ENCODE measurements at regions not wholly inside any gene's neighbourhood (a gene's known extent, or its start where the extent isn't known, plus 50 kb on each side); places are given as distances from the start of the nearest gene placed in this dataset.

GRCh38 chr9:6149315-6149714, 66.3 kb upstream of the IL33 start:
- Mint-ChIP-seq H3K27ac (no peak overlapping the region), H3K4me1 (peaks cover 14% of the 10 kb centered on the region)

GRCh38 chr9:6147846-6148245, 67.8 kb upstream of the IL33 start:
- Histone ChIP-seq H3K4me3 (no peak overlapping the region), H3K36me3 (ENCODE audit: insufficient read depth) (no peaks in the 10 kb centered on the region), H3F3A (replicated peaks; ENCODE audit: low read depth) (no peaks in the 10 kb centered on the region), H4K20me1 (replicated peaks; ENCODE audit: insufficient read depth) (no peaks in the 10 kb centered on the region), H3K27ac (ENCODE audit: low read depth) (no peak overlapping the region), H3K27me3 (ENCODE audit: insufficient read depth) (no peaks in the 10 kb centered on the region), H3K4me1 (ENCODE audit: insufficient read depth) (peaks cover 5% of the 10 kb centered on the region), H3K9me2 (ENCODE audit: insufficient read depth) (peaks cover 14% of the 10 kb centered on the region; the same call in 1 of the 2 replicates), H3K79me2 (replicated peaks; ENCODE audit: insufficient read depth) (no peaks in the 10 kb centered on the region), H3K4me2 (no peak overlapping the region), H2AFZ (no peak overlapping the region; the same call in 1 of the 2 replicates)
- H3K27me3 Mint-ChIP-seq (ENCODE audit: insufficient read depth, low read depth, poor library complexity): no peaks in the 10 kb centered on the region
- no peak for DNase-seq (ENCODE audit: low spot score)
- no peak overlapping the region for H3K4me3 Mint-ChIP-seq
- no peak overlapping the region for H3K27ac Mint-ChIP-seq
- ATAC-seq: no peak
- no peaks in the 10 kb centered on the region for H3K36me3 Mint-ChIP-seq (ENCODE audit: low read depth)
- 0 out of 3 replicates have a peak, but pooled peaks cover 6% of the 10 kb centered on the region for H3K9me3 Mint-ChIP-seq
- H3K4me1 Mint-ChIP-seq: peaks cover 8% of the 10 kb centered on the region
- TF ChIP-seq JUNB (IDR thresholded peaks at IDR 0.05; ENCODE audit: unreplicated experiment) (no peak), ZNF114 (CRISPR knock-in tag; IDR thresholded peaks at IDR 0.05) (no peak), ZNF462 (CRISPR knock-in tag; IDR thresholded peaks at IDR 0.05) (no peak), STAT1 (IDR thresholded peaks at IDR 0.05; ENCODE audit: unreplicated experiment) (no peak)

More at GRCh38 chr9:6149315-6149714, 66.3 kb upstream of the IL33 start:
- no peak for DNase-seq (ENCODE audit: low spot score)
- Histone ChIP-seq H3K4me1 (ENCODE audit: insufficient read depth) (peaks cover 11% of the 10 kb centered on the region), H3K9me2 (ENCODE audit: insufficient read depth) (peaks cover 14% of the 10 kb centered on the region; the same call in 1 of the 2 replicates), H4K20me1 (replicated peaks; ENCODE audit: insufficient read depth) (no peaks in the 10 kb centered on the region), H3K27me3 (ENCODE audit: insufficient read depth) (no peaks in the 10 kb centered on the region), H3K27ac (ENCODE audit: low read depth) (no peak overlapping the region), H3K36me3 (ENCODE audit: insufficient read depth) (no peaks in the 10 kb centered on the region), H3K4me3 (no peak overlapping the region), H3K4me2 (no peak overlapping the region), H2AFZ (peak overlapping the region; percentile 58), H3K79me2 (replicated peaks; ENCODE audit: insufficient read depth) (no peaks in the 10 kb centered on the region), H3F3A (replicated peaks; ENCODE audit: low read depth) (no peaks in the 10 kb centered on the region)
- 0 out of 3 replicates have a peak, but pooled peaks cover 6% of the 10 kb centered on the region for H3K9me3 Mint-ChIP-seq
- no peak overlapping the region for H3K4me3 Mint-ChIP-seq
- H3K36me3 Mint-ChIP-seq (ENCODE audit: low read depth): no peaks in the 10 kb centered on the region
- peaks cover 2% of the 10 kb centered on the region for H3K27me3 Mint-ChIP-seq (ENCODE audit: insufficient read depth, low read depth, poor library complexity)
- ATAC-seq: no peak
- TF ChIP-seq ETS1 (IDR thresholded peaks at IDR 0.05) (no peak), CREB1 (CRISPR knock-in tag; IDR thresholded peaks at IDR 0.05; ENCODE audit: low read depth) (no peak), STAT1 (IDR thresholded peaks at IDR 0.05; ENCODE audit: unreplicated experiment) (no peak), EZH2phosphoT487 (IDR thresholded peaks at IDR 0.05; ENCODE audit: unreplicated experiment) (no peak), JUNB (IDR thresholded peaks at IDR 0.05; ENCODE audit: unreplicated experiment) (no peak), CTCF (conservative IDR thresholded peaks at IDR 0.05; ENCODE audit: low read depth in 2 of 2) (no peak)

All from GM23338 (cell line).